Suppressor macrophage treated with lipopolysaccharide for 4 hours (primary cell): ENCODE measurements at regions not wholly inside any gene's neighbourhood (a gene's known extent, or its start where the extent isn't known, plus 50 kb on each side); places are given as distances from the start of the nearest gene placed in this dataset.

Source experiments
- DNase-seq: peaks from one replicate; pipeline ENCODE4 v3.0.0-alpha.2; 2020

- no peak for DNase-seq
These were observed 333.3 kb upstream of the HTR2A start for GRCh38 chr13:47230155-47230554.

DNA sequence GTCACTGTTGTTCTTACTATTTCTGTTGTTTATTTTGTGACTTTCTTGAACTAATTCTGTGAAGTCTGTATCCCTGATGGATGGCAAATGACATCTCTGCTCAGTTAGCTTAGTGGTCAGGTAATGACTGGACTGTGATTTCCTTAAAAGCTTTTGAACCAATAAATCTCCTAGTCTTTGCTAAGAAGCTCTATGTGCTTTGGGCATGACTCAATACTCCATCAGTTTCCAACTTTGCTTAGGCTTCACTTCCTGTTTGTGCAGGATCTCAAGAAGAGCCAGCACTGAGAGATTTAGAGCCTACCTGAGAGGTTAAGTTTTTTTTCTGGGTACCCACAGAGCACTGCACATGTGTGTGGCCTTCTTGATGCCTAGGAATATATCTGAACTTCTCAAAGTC is 329.7 kb upstream of the HTR2A start:
- DNase-seq = no peak

- no peak for DNase-seq
These were observed 323.7 kb upstream of the HTR2A start for GRCh38 chr13:47220453-47221140.

GRCh38 chr13:47218611-47219010 is 321.8 kb upstream of the HTR2A start:
- DNase-seq = no peak

GRCh38 chr13:47216176-47216822 is 319.4 kb upstream of the HTR2A start:
- peak; percentile 16 for DNase-seq

GRCh38 chr13:47215736-47216135 is 318.9 kb upstream of the HTR2A start:
- DNase-seq = no peak

- DNase-seq = no peak
These were observed 316.2 kb upstream of the HTR2A start for GRCh38 chr13:47213047-47213446.

GRCh38 chr13:47211106-47211505 is 314.3 kb upstream of the HTR2A start:
- no peak for DNase-seq

DNA sequence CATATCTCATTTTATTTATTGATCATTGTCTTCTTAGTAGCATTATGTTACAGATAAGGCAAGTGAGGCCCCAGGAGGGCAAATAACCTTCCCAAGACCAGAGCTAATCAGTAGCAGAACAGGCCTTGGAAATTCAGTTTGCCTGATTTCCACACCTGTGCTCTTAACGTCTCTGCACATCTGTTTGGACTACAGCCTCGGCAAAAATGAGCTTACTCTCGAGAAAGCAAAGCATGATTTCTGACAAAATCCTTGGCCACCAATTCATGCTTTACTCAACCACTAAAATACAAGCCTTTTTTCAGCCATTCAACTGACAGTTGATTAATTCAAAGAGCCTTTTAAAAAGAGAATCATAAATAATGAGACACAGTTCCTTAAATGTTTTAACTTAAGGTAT is 309.3 kb upstream of the HTR2A start:
- DNase-seq = no peak

DNA sequence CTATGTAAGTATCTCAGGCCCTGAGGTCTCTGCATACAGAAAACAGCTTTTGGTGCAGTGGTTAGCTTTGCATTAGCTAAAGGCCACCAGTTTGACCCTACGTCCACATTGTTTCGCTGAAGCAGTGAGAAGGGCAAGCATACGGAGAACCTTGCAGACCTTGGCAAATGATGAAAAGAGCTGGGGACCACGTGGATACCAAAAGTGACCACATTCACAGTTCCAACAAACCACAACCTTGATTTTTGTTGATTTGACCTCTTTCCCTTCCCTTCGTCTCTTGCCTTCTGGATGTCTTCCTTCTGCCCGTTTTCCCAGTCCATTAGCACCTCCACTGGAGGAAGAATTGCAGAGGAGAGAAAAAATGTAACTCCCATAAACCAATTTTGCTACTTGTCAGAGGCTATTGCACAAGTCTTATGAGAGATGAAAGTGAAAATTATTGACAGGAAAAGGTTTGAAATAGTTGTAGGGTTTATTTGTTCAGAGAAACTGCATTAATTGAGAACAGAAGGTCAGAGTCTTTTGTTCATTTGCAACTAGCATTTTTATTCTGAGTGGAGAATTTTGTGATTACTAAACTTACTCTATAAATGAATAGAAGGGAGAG is 293.9 kb upstream of the HTR2A start:
- no peak for DNase-seq

DNA sequence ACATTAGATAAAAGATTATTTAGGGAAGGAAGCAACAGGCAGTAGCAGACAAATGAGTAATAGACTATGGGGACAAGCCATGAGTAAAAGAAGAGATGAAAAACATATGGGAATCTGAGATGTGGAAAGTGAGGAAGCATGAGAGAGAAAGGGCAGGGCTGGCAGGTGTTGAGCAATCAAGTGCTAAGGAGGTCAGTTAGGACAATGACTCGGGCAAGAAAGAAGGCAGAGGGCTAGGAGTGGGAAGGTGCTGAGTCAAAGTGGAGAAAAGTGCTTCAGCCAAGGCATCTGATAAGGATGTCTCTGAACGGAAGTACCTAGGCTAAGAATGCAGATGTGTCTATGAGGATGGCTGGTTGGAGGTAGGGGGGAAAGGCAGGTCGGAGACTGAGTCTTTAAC is 291.9 kb upstream of the HTR2A start:
- DNase-seq = peak; percentile 60

DNA sequence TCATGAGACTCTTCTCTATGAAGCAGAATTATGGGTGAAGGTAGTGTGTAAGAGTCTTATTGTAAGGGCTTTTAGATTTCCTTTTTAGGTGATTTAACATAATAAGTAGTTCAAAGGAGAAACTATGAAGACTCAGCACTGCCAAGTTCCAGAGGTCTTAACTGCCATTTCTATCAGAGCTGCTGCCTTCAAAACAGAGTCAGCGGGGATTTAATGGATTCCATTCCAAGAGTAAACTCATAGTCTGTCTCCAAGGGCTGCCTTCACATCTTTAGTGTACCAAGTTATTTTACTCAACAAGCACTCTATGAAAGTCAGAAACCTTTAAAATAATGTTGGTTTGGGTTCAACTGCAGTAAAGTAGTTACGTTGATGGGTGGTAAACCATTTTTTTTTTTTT is 289.6 kb upstream of the HTR2A start:
- DNase-seq = no peak

DNA sequence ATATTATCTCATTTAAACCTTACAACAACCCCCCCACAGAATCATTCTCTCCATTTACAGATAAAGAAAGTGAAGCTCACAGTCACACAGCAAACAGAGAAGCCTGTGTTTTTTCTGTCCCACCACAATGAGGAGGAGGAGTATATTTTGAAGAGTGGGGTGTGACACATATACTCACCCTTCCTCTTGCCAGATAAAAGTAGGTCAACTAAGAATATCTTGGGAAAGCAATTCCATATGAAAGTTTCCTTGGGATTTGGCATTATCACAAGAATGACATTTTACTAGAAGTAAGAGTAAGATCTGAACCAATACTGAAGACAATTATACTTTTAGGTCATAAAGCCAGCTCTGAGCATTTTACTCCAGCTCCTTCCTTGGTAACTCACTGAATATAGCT is 287.5 kb upstream of the HTR2A start:
- DNase-seq = no peak

- DNase-seq = no peak
These were observed 282.5 kb upstream of the HTR2A start for GRCh38 chr13:47179321-47179720.

GRCh38 chr13:47178090-47178950 is 281.5 kb upstream of the HTR2A start:
- DNase-seq = peak; percentile 17

- peak; percentile 53 for DNase-seq
These were observed 278.5 kb upstream of the HTR2A start for GRCh38 chr13:47175172-47175866.

DNA sequence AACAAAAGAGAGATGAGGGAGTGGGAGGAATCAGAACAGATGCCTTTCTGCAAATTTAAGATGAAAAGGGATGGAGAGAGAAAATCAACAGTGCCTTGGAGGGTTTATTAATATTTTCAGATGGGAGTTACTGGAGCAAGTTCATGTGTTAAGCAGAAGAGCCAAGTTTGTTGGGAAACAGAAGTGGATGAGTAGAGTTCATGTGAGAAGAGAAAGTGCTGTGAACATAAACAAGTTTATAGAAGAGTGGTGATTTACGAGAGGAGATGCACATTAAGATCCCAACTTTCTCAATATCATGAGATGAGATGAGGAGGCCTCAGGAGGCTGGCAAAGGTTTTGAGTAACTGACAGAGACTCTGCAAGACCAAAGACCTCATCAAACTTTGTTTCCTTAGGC is 274.1 kb upstream of the HTR2A start:
- no peak for DNase-seq

DNA sequence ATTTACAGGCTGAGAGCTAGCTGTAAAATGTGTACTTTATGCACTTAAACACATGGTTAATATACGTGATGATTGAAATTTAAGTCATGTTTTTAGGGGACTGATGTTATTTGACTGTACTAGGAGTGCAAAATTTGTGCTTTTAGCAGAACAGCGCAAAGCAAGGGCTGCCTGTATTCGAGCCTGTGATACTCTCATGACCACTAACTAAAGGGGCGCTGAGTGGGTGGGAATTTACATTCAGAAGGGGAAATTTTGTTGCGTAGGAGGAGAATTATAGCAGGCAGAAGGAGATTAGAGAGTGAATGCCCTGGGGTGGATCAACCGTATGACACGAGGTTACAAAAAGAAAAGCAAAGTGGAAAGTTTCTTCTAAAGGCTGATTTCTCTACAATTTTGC is 271.8 kb upstream of the HTR2A start:
- no peak for DNase-seq

DNA sequence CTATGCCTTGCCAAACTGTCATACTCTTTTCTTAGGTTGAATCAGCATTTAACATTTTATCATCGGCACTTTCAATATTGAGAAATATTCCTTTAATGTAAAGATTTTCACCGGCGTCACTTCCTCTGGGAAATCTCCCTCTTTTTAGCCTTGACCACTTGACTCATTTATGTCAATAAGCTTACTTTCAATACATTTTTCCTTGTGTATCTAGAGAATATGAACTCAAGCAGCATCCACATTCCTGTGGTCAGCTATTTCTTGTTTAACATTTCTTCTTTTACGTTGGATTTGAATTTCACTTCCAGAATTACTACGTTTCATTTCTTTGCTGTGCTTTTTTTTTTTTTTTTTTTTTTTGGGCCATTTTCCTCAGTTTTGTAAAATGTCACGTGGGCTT is 271.2 kb upstream of the HTR2A start:
- peak; percentile 78 for DNase-seq

DNA sequence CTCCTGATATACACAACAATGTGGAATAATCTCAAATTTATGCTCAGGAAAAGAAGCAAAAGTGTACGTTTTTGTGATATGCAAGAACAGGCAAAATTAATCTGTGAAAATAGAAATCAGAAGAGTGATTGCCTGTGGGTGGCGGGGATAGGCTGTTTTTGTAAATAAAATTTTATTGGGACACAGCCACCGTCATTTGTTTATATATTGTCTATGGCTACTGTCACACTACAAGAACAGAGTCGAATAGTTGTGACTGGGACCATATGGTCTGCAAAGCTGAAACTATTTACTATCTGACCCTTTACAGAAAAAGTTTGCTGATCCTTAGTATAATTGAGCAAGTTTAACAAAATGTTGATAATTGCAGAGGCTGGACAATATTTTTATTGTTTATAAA is 269.5 kb upstream of the HTR2A start:
- DNase-seq = no peak

GRCh38 chr13:47159853-47160550 is 263.1 kb upstream of the HTR2A start:
- DNase-seq = no peak

- DNase-seq = no peak
These were observed 261.7 kb upstream of the HTR2A start for GRCh38 chr13:47158593-47158992.
